K562 (cell line): ENCODE measurements at regions not wholly inside any gene's neighbourhood (a gene's known extent, or its start where the extent isn't known, plus 50 kb on each side); places are given as distances from the start of the nearest gene placed in this dataset.
A peak's percentile ranks its signal among the peaks of the same experiment; 100 is the strongest.

ENCODE experiments used
- ATAC-seq: fragments of 200-7000 bp; cut with Tn5 transposase; 3 replicates; pipeline ENCODE4 v1.9.1; 2020; ENCODE audit warnings: moderate library complexity
- BruUV-seq: library from RNA; stranded (reverse); fragments of 400-500 nt; replicated peaks from 2 replicates; lab custom pipeline; 2021; lab: Mats Ljungman, UMichigan
- CTCF ChIA-PET: fragments of 300-600 bp; formaldehyde crosslinking; extraction: SDS; loops from one replicate; lab custom pipeline; 2021; ENCODE audit warnings: low intra/inter-chr PET ratio; lab: Yijun Ruan, JAX
- POLR2A ChIA-PET: fragments of 300-600, 350-650 bp; sonication (Branson Sonifier 250); formaldehyde crosslinking; extraction: SDS; loops from one replicate; lab custom pipeline; 2021; ENCODE audit warnings: antibody characterized with exemption, inconsistent platforms; lab: Yijun Ruan, JAX
- DNase-seq, 4 experiments: peaks; one replicate each; pipeline versions ENCODE4 v3.0.0 to v3.0.0-alpha.2; 2011 to 2018; ENCODE audit warnings: low spot score in 3 of 4, mixed read lengths in 3 of 4; ENCODE audit errors: extremely low read depth in 1 of 4
- FAIRE-seq: peaks from 2 replicates; lab custom pipeline; 2011; peaks lifted over from hg19 to GRCh38; lab: Jason Lieb, UNC
- H2AFZ ChIP-seq: 2 replicates; pipeline ENCODE4 v1.6.0; 2011; ENCODE audit warnings: low read depth, low read length, control low read depth, inconsistent platforms
- H3K27ac ChIP-seq: fragments of 200-600 bp; 3 replicates; pipeline ENCODE4 v1.8.0; 2011; ENCODE audit warnings: low read depth, mild to moderate bottlenecking, control low read depth, inconsistent platforms, low read length, moderate library complexity, mixed read lengths; ENCODE audit errors: extremely low read depth
- H3K27me3 ChIP-seq, 2 experiments: fragments of 300-600 bp in 1 of 2; 2 replicates in 1 of 2; 3 replicates in 1 of 2; pipeline versions ENCODE4 v1.6.0 to v1.8.0; 2011; ENCODE audit warnings: inconsistent platforms in 2 of 2, low read length in 2 of 2, mild to moderate bottlenecking in 1 of 2, mixed read lengths in 1 of 2, moderate library complexity in 1 of 2; ENCODE audit not compliant: control insufficient read depth in 2 of 2, insufficient read depth in 2 of 2
- H3K36me3 ChIP-seq: fragments of 300-600 bp; 3 replicates; pipeline ENCODE4 v1.8.0; 2011; ENCODE audit warnings: mild to moderate bottlenecking, low read length, inconsistent platforms; ENCODE audit not compliant: control insufficient read depth, insufficient read depth
- H3K4me1 ChIP-seq, 2 experiments: fragments of 200-600 bp in 1 of 2; replicated peaks in 1 of 2; 2 replicates in 1 of 2; 3 replicates in 1 of 2; pipeline versions ENCODE4 v1.5.1 to v1.8.0; 2011; ENCODE audit warnings: inconsistent platforms in 2 of 2, low read length in 2 of 2, mild to moderate bottlenecking in 1 of 2, mixed read lengths in 1 of 2, moderate library complexity in 1 of 2; ENCODE audit not compliant: control insufficient read depth in 2 of 2, insufficient read depth in 2 of 2
- H3K4me2 ChIP-seq: 2 replicates; pipeline ENCODE4 v1.6.1; 2011; ENCODE audit warnings: low read length, control low read depth, inconsistent platforms, mixed read lengths; ENCODE audit not compliant: insufficient read depth
- H3K4me3 ChIP-seq: fragments of 200-600 bp; sonication (generic), shearing (Covaris generic); 2 replicates; pipeline ENCODE4 v1.5.1; 2016; ENCODE audit warnings: control low read depth, inconsistent platforms
- H3K79me2 ChIP-seq: fragments of 200-600 bp; 3 replicates; pipeline ENCODE4 v1.8.0; 2011; ENCODE audit warnings: low read length, inconsistent platforms; ENCODE audit not compliant: control insufficient read depth, insufficient read depth
- H3K9ac ChIP-seq, 2 experiments: 2 replicates each; pipeline versions ENCODE4 v1.6.0 to v1.6.1; 2011; ENCODE audit warnings: low read depth in 2 of 2, low read length in 2 of 2, control low read depth in 1 of 2, inconsistent platforms in 1 of 2, mild to moderate bottlenecking in 1 of 2, mixed read lengths in 1 of 2; ENCODE audit not compliant: insufficient read depth in 1 of 2
- H3K9me1 ChIP-seq: one replicate; pipeline ENCODE4 v1.6.0; 2011; ENCODE audit warnings: inconsistent platforms, mild to moderate bottlenecking, low read length, moderate library complexity; ENCODE audit not compliant: control insufficient read depth, insufficient read depth
- H3K9me3 ChIP-seq: replicated peaks from 2 replicates; pipeline ENCODE4 v1.5.1; 2011; ENCODE audit warnings: low read depth, low read length, inconsistent platforms; ENCODE audit not compliant: control insufficient read depth, insufficient read depth
- H4K20me1 ChIP-seq: replicated peaks from 2 replicates; pipeline ENCODE4 v1.6.1; 2011; ENCODE audit warnings: low read length, inconsistent platforms, mixed read lengths; ENCODE audit not compliant: control insufficient read depth, insufficient read depth
- HMG20A ChIP-seq: fragments of 450-650 bp; formaldehyde crosslinking; conservative IDR thresholded peaks from 2 replicates; pipeline ENCODE4 v1.4.0; 2020; ENCODE audit warnings: mild to moderate bottlenecking, mixed read lengths
- IRF2 ChIP-seq: sonication (generic); formaldehyde crosslinking; IDR thresholded peaks from 2 replicates; pipeline ENCODE4 v1.8.1; 2022; ENCODE audit warnings: mild to moderate bottlenecking, missing genetic modification reagents
- KDM1A ChIP-seq, 2 experiments: fragments of 450-650 bp; IDR thresholded peaks; 2 replicates each; pipeline ENCODE4 v1.6.1; 2016; ENCODE audit warnings: mild to moderate bottlenecking in 2 of 2
- TCF7L2 ChIP-seq: fragments of 150-350 bp; IDR thresholded peaks from 2 replicates; pipeline ENCODE4 v1.6.1; 2016; ENCODE audit warnings: low read depth, mild to moderate bottlenecking, low read length, moderate library complexity
- TCFL5 ChIP-seq: fragments of 250-450 bp; sonication (Bioruptor Pico); conservative IDR thresholded peaks from 2 replicates; pipeline ENCODE4 v1.6.1; 2021; ENCODE audit warnings: mild to moderate bottlenecking, moderate library complexity, matching md5 sums
- ZBTB34 ChIP-seq: fragments of 250-450 bp; sonication (Bioruptor Pico); IDR thresholded peaks from 2 replicates; pipeline ENCODE4 v1.8.0; 2021; ENCODE audit warnings: mild to moderate bottlenecking, moderate library complexity
- ZHX1 ChIP-seq: fragments of 150-350 bp; conservative IDR thresholded peaks from 2 replicates; pipeline ENCODE4 v1.6.1; 2014; ENCODE audit warnings: low read length
- ZNF124 ChIP-seq: sonication (generic); formaldehyde crosslinking; IDR thresholded peaks from 2 replicates; pipeline ENCODE4 v1.8.1; 2022; ENCODE audit warnings: missing genetic modification reagents
- WGBS: fragments of 100-300 bp; shearing (Covaris generic); methylation state at CpG from one replicate; pipeline ENCODE4 v1.1.6; 2016; ENCODE audit warnings: low coverage, mixed read lengths; ENCODE audit not compliant: insufficient coverage; ENCODE audit errors: missing lambda C conversion rate; 5-methylcytosine and 5-hydroxymethylcytosine counted together
- in situ Hi-C: fragments of 300-500 bp; cut with MboI; formaldehyde crosslinking; loops from 4 replicates; pipeline ENCODE4 v1.15.0; 2018; ENCODE audit warnings: inconsistent platforms, mixed read lengths
- intact Hi-C: fragments of 100-400 bp; cut with micrococcal nuclease; formaldehyde crosslinking; loops from 2 replicates; pipeline ENCODE4 v1.14.2; 2022

- TF ChIP-seq ZHX1 (no peak), ZNF124 (CRISPR knock-in tag) (no peak)
- TF ChIP-seq, all 486 proteins: peak for 0
Measured at GRCh38 chrX:87896057-87896456, 378.5 kb downstream of the KLHL4 start (continued).

- H3K36me3 ChIP-seq = no peaks in the 10 kb centered on the region
- no peak overlapping the region for H3K9ac ChIP-seq
- H2AFZ ChIP-seq = no peak overlapping the region
- no peak overlapping the region for H3K4me3 ChIP-seq
- no peaks in the 10 kb centered on the region for H3K79me2 ChIP-seq
- ATAC-seq (no peak), FAIRE-seq (no peak), DNase-seq (no peak)
- H4K20me1 ChIP-seq = no peaks in the 10 kb centered on the region
- no peaks in the 10 kb centered on the region for H3K9me3 ChIP-seq
- no peaks in the 10 kb centered on the region for H3K9me1 ChIP-seq
- WGBS = 3% methylated on average over 6 of the region's 8 CpGs
- ChIA-PET CTCF (no interaction called here), POLR2A (no interaction called here)
- intact Hi-C loops (no loop called here), in situ Hi-C loops (no loop called here)
- H3K4me2 ChIP-seq = no peak overlapping the region
- no peaks in the 10 kb centered on the region for H3K4me1 ChIP-seq
- H3K27ac ChIP-seq = no peak overlapping the region
- no peaks in the 10 kb centered on the region for H3K27me3 ChIP-seq
- BruUV-seq = no TSS peak
- no peak for TF ChIP-seq TCF7L2
- TF ChIP-seq KDM1A (IDR thresholded peaks at IDR 0.05) = no peak
- TF ChIP-seq HMG20A (CRISPR knock-in tag) = no peak
- TF ChIP-seq TCFL5 = no peak
- peak; percentile 87 for TF ChIP-seq IRF2 (CRISPR knock-in tag)
- no peak for TF ChIP-seq ZBTB34 (CRISPR knock-in tag)
Measured at GRCh38 chrX:87900320-87900908, 382.8 kb downstream of the KLHL4 start.
